Testis (tissue), 2 donors: ENCODE measurements at regions not wholly inside any gene's neighbourhood (a gene's known extent, or its start where the extent isn't known, plus 50 kb on each side); places are given as distances from the start of the nearest gene placed in this dataset.

Experiments used
- POLR2A ChIP-seq: fragments of 450-650 bp; IDR thresholded peaks from one replicate; pipeline ENCODE4 v1.6.1; 2017; ENCODE audit warnings: antibody characterized with exemption, mild to moderate bottlenecking, moderate library complexity
- TF ChIP-seq, protein P1 (sequence below), 3 experiments: fragments of 450-650 bp in 2 of 3; fragments of 200-600 bp in 1 of 3; sonication (generic) in 1 of 3; IDR thresholded peaks; one replicate each; pipeline ENCODE4 v1.5.1; 2016 to 2019; ENCODE audit warnings: antibody characterized with exemption in 3 of 3, mild to moderate bottlenecking in 2 of 3, moderate library complexity in 1 of 3

GRCh38 chr10:121687095-121687813, 89.0 kb upstream of the FGFR2 start:
- TF ChIP-seq, protein P1, sequence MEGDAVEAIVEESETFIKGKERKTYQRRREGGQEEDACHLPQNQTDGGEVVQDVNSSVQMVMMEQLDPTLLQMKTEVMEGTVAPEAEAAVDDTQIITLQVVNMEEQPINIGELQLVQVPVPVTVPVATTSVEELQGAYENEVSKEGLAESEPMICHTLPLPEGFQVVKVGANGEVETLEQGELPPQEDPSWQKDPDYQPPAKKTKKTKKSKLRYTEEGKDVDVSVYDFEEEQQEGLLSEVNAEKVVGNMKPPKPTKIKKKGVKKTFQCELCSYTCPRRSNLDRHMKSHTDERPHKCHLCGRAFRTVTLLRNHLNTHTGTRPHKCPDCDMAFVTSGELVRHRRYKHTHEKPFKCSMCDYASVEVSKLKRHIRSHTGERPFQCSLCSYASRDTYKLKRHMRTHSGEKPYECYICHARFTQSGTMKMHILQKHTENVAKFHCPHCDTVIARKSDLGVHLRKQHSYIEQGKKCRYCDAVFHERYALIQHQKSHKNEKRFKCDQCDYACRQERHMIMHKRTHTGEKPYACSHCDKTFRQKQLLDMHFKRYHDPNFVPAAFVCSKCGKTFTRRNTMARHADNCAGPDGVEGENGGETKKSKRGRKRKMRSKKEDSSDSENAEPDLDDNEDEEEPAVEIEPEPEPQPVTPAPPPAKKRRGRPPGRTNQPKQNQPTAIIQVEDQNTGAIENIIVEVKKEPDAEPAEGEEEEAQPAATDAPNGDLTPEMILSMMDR (IDR thresholded peaks at IDR 0.05) = no peak
- no peak for TF ChIP-seq POLR2A
